GM12878 (cell line): ENCODE measurements at regions not wholly inside any gene's neighbourhood (a gene's known extent, or its start where the extent isn't known, plus 50 kb on each side); places are given as distances from the start of the nearest gene placed in this dataset.

ENCODE experiments used
- ATAC-seq: fragments of 200-7000 bp; cut with Tn5 transposase; 3 replicates; pipeline ENCODE4 v1.9.1; 2020; ENCODE audit warnings: mild to moderate bottlenecking, moderate library complexity
- BruUV-seq: library from RNA; stranded (reverse); fragments of 400-500 nt; replicated peaks from 2 replicates; lab custom pipeline; 2021; lab: Mats Ljungman, UMichigan
- CTCF ChIA-PET: fragments of 300-600 bp; sonication (Branson Sonifier 250); formaldehyde crosslinking; extraction: SDS; loops from one replicate; lab custom pipeline; 2021; ENCODE audit warnings: inconsistent platforms; lab: Yijun Ruan, JAX
- POLR2A ChIA-PET: fragments of 350-600 bp; formaldehyde crosslinking; extraction: SDS; loops from one replicate; lab custom pipeline; 2021; ENCODE audit warnings: inconsistent platforms; lab: Charles Lee
- RAD21 ChIA-PET: fragments of 300-600 bp; sonication (Branson Sonifier 250); formaldehyde crosslinking; loops from one replicate; lab custom pipeline; 2023; ENCODE audit warnings: antibody characterized with exemption; ENCODE audit not compliant: unreplicated experiment; lab: Charles Lee
- SMC1A ChIA-PET: fragments of 300-600 bp; sonication (Branson Sonifier 250); formaldehyde crosslinking; loops from one replicate; lab custom pipeline; 2023; ENCODE audit not compliant: unreplicated experiment, uncharacterized antibody; lab: Charles Lee
- DNase-seq: peaks from one replicate; pipeline ENCODE4 v3.0.0-alpha.2; 2011; ENCODE audit warnings: low read depth, low spot score
- FAIRE-seq: peaks from 3 replicates; lab custom pipeline; 2011; peaks lifted over from hg19 to GRCh38; lab: Jason Lieb, UNC
- H2AFZ ChIP-seq: 2 replicates; pipeline ENCODE4 v1.6.0; 2011; ENCODE audit warnings: low read depth, low read length, control low read depth; ENCODE audit not compliant: control insufficient read depth
- H3K27ac ChIP-seq: 2 replicates; pipeline ENCODE4 v1.5.1; 2011; ENCODE audit warnings: control low read depth; ENCODE audit not compliant: control insufficient read depth, insufficient read depth
- H3K27me3 ChIP-seq, 2 experiments: replicated peaks in 1 of 2; 2 replicates each; pipeline versions ENCODE4 v1.6.0 to v1.6.1; 2011; ENCODE audit warnings: low read length in 1 of 2; ENCODE audit not compliant: control insufficient read depth in 2 of 2, insufficient read depth in 2 of 2
- H3K36me3 ChIP-seq, 2 experiments: 2 replicates each; pipeline ENCODE4 v1.5.1; 2011; ENCODE audit warnings: low read length in 1 of 2; ENCODE audit not compliant: control insufficient read depth in 2 of 2, insufficient read depth in 2 of 2
- H3K4me1 ChIP-seq: 2 replicates; pipeline ENCODE4 v1.6.1; 2011; ENCODE audit warnings: mild to moderate bottlenecking, low read length, moderate library complexity, mixed read lengths; ENCODE audit not compliant: control insufficient read depth, insufficient read depth
- H3K4me2 ChIP-seq: 2 replicates; pipeline ENCODE4 v1.6.0; 2011; ENCODE audit warnings: control low read depth; ENCODE audit not compliant: control insufficient read depth, insufficient read depth
- H3K4me3 ChIP-seq: fragments of 200-600 bp; sonication (generic); 2 replicates; pipeline ENCODE4 v1.5.1; 2016
- H3K79me2 ChIP-seq: 2 replicates; pipeline ENCODE4 v1.6.0; 2011; ENCODE audit warnings: low read length; ENCODE audit not compliant: control insufficient read depth, insufficient read depth
- H3K9ac ChIP-seq: 2 replicates; pipeline ENCODE4 v1.8.0; 2011; ENCODE audit warnings: low read length, control low read depth, mixed read lengths; ENCODE audit not compliant: control insufficient read depth, insufficient read depth
- H3K9me3 ChIP-seq: replicated peaks from 3 replicates; pipeline ENCODE4 v1.5.1; 2011; ENCODE audit warnings: mild to moderate bottlenecking, low read length; ENCODE audit not compliant: control insufficient read depth, insufficient read depth
- H4K20me1 ChIP-seq: 2 replicates; pipeline ENCODE4 v1.6.0; 2011; ENCODE audit not compliant: control insufficient read depth, insufficient read depth
- BMI1 ChIP-seq: fragments of 450-650 bp; IDR thresholded peaks from 2 replicates; pipeline ENCODE4 v1.6.1; 2016; ENCODE audit warnings: mild to moderate bottlenecking, moderate library complexity, borderline replicate concordance
- EED ChIP-seq: sonication (generic); IDR thresholded peaks from 2 replicates; pipeline ENCODE4 v1.6.1; 2016; ENCODE audit warnings: antibody characterized with exemption, low read depth
- HDAC6 ChIP-seq: fragments of 200-600 bp; sonication (generic); IDR thresholded peaks from one replicate; pipeline ENCODE4 v1.8.0; 2017; ENCODE audit warnings: antibody characterized with exemption; ENCODE audit not compliant: unreplicated experiment
- IKZF1 ChIP-seq: fragments of 450-650 bp; conservative IDR thresholded peaks from 2 replicates; pipeline ENCODE4 v1.6.1; 2017; ENCODE audit warnings: antibody characterized with exemption, mild to moderate bottlenecking
- JUNB ChIP-seq: IDR thresholded peaks from 2 replicates; pipeline ENCODE4 v1.6.1; 2016; ENCODE audit warnings: antibody characterized with exemption, mild to moderate bottlenecking
- KAT2A ChIP-seq: conservative IDR thresholded peaks from 2 replicates; pipeline ENCODE4 v1.6.1; 2011; ENCODE audit warnings: low read depth, low read length; ENCODE audit not compliant: control insufficient read depth
- MYC ChIP-seq: IDR thresholded peaks from 2 replicates; pipeline ENCODE4 v1.6.1; 2011; ENCODE audit warnings: mild to moderate bottlenecking, low read length, moderate library complexity, inconsistent platforms; ENCODE audit not compliant: insufficient read depth, insufficient replicate concordance, insufficient read length, severe bottlenecking
- NR2C2 ChIP-seq: IDR thresholded peaks from 2 replicates; pipeline ENCODE4 v1.6.1; 2011; ENCODE audit warnings: borderline replicate concordance, low read depth; ENCODE audit not compliant: control insufficient read depth, insufficient read length
- RAD21 ChIP-seq: IDR thresholded peaks from 2 replicates; pipeline ENCODE4 v1.6.1; 2011; ENCODE audit warnings: mild to moderate bottlenecking, low read depth, low read length, moderate library complexity; ENCODE audit not compliant: insufficient read depth
- SPI1 ChIP-seq: IDR thresholded peaks from 2 replicates; pipeline ENCODE4 v1.6.1; 2011; ENCODE audit warnings: low read depth, mild to moderate bottlenecking, low read length, moderate library complexity, borderline replicate concordance; ENCODE audit not compliant: insufficient read depth
- TBL1XR1 ChIP-seq: IDR thresholded peaks from 2 replicates; pipeline ENCODE4 v1.6.1; 2012; ENCODE audit warnings: low read depth, low read length, improper control_type of control experiment
- ZNF24 ChIP-seq: fragments of 450-650 bp; IDR thresholded peaks from 2 replicates; pipeline ENCODE4 v1.6.1; 2017; ENCODE audit warnings: antibody characterized with exemption, mild to moderate bottlenecking
- ZNF274 ChIP-seq: IDR thresholded peaks from one replicate; pipeline ENCODE4 v1.8.0; 2011; ENCODE audit not compliant: insufficient read length, insufficient read depth
- ZSCAN29 ChIP-seq: fragments of 450-650 bp; IDR thresholded peaks from 2 replicates; pipeline ENCODE4 v1.6.1; 2017; ENCODE audit warnings: mild to moderate bottlenecking, moderate library complexity
- WGBS: methylation state at CpG from one replicate; pipeline ENCODE4 v1.1.6; 2016; ENCODE audit warnings: low lambda C conversion rate; ENCODE audit not compliant: insufficient replicate concordance, insufficient coverage; ENCODE audit errors: missing lambda C conversion rate; 5-methylcytosine and 5-hydroxymethylcytosine counted together
- in situ Hi-C: fragments of 300-500 bp; cut with MboI; formaldehyde crosslinking; loops from 9 replicates; pipeline ENCODE4 v1.14.3; 2018; ENCODE audit warnings: mixed read lengths
- intact Hi-C: fragments of 100-400 bp; cut with micrococcal nuclease; formaldehyde crosslinking; loops from one replicate; pipeline ENCODE4 v1.14.2; 2022; ENCODE audit not compliant: unreplicated experiment
- TF ChIP-seq, protein P1 (sequence below): fragments of 450-650 bp; formaldehyde crosslinking; IDR thresholded peaks from 2 replicates; pipeline ENCODE4 v1.5.0; 2022; ENCODE audit warnings: mild to moderate bottlenecking, missing genetic modification characterization

DNA sequence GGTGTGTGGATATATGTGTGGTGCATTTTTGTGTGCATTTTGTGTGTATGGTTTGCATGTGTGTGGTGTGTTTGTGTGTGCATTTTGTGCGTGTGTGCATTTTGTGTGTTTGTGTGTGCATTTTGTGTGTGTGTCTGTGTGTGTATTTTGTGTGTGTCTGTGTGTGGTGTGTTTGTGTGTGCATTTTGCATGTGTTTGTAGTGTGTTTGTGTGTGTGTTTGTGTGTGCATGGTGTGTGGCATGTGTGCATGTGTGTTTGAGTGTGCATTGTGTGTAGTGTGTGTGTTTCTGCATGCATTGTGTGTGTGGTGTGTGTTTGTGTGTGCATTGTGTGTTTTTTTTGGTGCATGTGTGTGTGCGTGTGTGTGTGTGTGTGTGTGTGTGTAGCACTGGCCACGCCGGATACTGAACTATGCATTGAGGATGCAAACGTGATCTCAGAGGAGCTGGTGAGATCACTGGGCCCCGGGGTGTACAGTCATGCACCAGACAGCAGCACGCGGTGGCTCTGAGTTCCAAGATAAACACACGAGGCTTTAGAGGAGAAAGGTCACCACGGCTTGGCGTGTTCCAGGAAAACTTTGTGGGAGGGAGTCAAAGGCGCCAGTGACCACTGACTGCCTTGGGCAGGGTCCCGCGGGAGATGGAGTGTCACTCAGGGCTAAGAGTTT, 106.6 kb upstream of the SHH start:
- ChIA-PET POLR2A (no interaction called here), CTCF (no interaction called here), SMC1A (no interaction called here), RAD21 (no interaction called here)
- WGBS = 45% methylated on average over 14 of the region's 14 CpGs
- no peaks in the 10 kb centered on the region for H3K9me3 ChIP-seq
- no TSS peak for BruUV-seq
- no peak for TF ChIP-seq MYC
- TF ChIP-seq, protein P1, sequence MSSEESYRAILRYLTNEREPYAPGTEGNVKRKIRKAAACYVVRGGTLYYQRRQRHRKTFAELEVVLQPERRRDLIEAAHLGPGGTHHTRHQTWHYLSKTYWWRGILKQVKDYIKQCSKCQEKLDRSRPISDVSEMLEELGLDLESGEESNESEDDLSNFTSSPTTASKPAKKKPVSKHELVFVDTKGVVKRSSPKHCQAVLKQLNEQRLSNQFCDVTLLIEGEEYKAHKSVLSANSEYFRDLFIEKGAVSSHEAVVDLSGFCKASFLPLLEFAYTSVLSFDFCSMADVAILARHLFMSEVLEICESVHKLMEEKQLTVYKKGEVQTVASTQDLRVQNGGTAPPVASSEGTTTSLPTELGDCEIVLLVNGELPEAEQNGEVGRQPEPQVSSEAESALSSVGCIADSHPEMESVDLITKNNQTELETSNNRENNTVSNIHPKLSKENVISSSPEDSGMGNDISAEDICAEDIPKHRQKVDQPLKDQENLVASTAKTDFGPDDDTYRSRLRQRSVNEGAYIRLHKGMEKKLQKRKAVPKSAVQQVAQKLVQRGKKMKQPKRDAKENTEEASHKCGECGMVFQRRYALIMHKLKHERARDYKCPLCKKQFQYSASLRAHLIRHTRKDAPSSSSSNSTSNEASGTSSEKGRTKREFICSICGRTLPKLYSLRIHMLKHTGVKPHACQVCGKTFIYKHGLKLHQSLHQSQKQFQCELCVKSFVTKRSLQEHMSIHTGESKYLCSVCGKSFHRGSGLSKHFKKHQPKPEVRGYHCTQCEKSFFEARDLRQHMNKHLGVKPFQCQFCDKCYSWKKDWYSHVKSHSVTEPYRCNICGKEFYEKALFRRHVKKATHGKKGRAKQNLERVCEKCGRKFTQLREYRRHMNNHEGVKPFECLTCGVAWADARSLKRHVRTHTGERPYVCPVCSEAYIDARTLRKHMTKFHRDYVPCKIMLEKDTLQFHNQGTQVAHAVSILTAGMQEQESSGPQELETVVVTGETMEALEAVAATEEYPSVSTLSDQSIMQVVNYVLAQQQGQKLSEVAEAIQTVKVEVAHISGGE = no peak
- no peak for TF ChIP-seq BMI1
- TF ChIP-seq JUNB = no peak
- no peak for TF ChIP-seq TBL1XR1
- TF ChIP-seq KAT2A = no peak
- TF ChIP-seq SPI1 = no peak
- no peak for TF ChIP-seq ZNF274
- TF ChIP-seq NR2C2 = no peak
- TF ChIP-seq HDAC6 = no peak
- no peak for TF ChIP-seq RAD21
- no peak for TF ChIP-seq IKZF1
- no peak for TF ChIP-seq EED
- no peak for TF ChIP-seq ZNF24
- no peak for TF ChIP-seq ZSCAN29
- no peaks in the 10 kb centered on the region for H3K79me2 ChIP-seq
- DNase-seq (no peak), FAIRE-seq (no peak), ATAC-seq (no peak)
- H2AFZ ChIP-seq = no peak overlapping the region
- H3K4me1 ChIP-seq = no peaks in the 10 kb centered on the region
- intact Hi-C loops (no loop called here), in situ Hi-C loops (no loop called here)
- H3K4me3 ChIP-seq = no peak overlapping the region
- H3K9ac ChIP-seq = no peak overlapping the region
- H4K20me1 ChIP-seq = no peaks in the 10 kb centered on the region
- H3K4me2 ChIP-seq = no peak overlapping the region
- H3K27ac ChIP-seq = no peak overlapping the region
- H3K36me3 ChIP-seq = no peaks in the 10 kb centered on the region
- H3K27me3 ChIP-seq = no peaks in the 10 kb centered on the region; a peak in 1 of 4 replicates
